Skeletal muscle tissue (tissue), 3 donors: ENCODE measurements at regions not wholly inside any gene's neighbourhood (a gene's known extent, or its start where the extent isn't known, plus 50 kb on each side); places are given as distances from the start of the nearest gene placed in this dataset.

Experiments used
- H3K27ac ChIP-seq: one replicate; pipeline ENCODE4 v1.7.0; 2013; ENCODE audit warnings: mild to moderate bottlenecking, low read depth, low read length, inconsistent platforms
- H3K27me3 ChIP-seq, 3 donors: one replicate each; pipeline ENCODE4 v1.7.0; 2013; ENCODE audit warnings: low read length in 3 of 3; ENCODE audit not compliant: control insufficient read depth in 3 of 3, insufficient read depth in 3 of 3
- H3K36me3 ChIP-seq, 3 donors: one replicate each; pipeline ENCODE4 v1.7.0; 2013; ENCODE audit warnings: low read length in 3 of 3; ENCODE audit not compliant: control insufficient read depth in 3 of 3, insufficient read depth in 3 of 3
- H3K4me1 ChIP-seq, 3 donors: one replicate each; pipeline ENCODE4 v1.7.0; 2013; ENCODE audit warnings: low read length in 3 of 3, mild to moderate bottlenecking in 3 of 3; ENCODE audit not compliant: control insufficient read depth in 3 of 3, insufficient read depth in 3 of 3
- H3K4me3 ChIP-seq, 3 donors: one replicate each; pipeline ENCODE4 v1.7.0; 2013; ENCODE audit warnings: low read length in 3 of 3
- H3K9ac ChIP-seq, 3 donors: one replicate each; pipeline ENCODE4 v1.7.0; 2013; ENCODE audit warnings: low read length in 3 of 3, mild to moderate bottlenecking in 3 of 3, moderate library complexity in 2 of 3, low read depth in 1 of 3
- H3K9me3 ChIP-seq, 3 donors: one replicate each; pipeline ENCODE4 v1.7.0; 2013; ENCODE audit warnings: low read length in 3 of 3; ENCODE audit not compliant: control insufficient read depth in 3 of 3
- donor health status: Osteomylitis.

DNA sequence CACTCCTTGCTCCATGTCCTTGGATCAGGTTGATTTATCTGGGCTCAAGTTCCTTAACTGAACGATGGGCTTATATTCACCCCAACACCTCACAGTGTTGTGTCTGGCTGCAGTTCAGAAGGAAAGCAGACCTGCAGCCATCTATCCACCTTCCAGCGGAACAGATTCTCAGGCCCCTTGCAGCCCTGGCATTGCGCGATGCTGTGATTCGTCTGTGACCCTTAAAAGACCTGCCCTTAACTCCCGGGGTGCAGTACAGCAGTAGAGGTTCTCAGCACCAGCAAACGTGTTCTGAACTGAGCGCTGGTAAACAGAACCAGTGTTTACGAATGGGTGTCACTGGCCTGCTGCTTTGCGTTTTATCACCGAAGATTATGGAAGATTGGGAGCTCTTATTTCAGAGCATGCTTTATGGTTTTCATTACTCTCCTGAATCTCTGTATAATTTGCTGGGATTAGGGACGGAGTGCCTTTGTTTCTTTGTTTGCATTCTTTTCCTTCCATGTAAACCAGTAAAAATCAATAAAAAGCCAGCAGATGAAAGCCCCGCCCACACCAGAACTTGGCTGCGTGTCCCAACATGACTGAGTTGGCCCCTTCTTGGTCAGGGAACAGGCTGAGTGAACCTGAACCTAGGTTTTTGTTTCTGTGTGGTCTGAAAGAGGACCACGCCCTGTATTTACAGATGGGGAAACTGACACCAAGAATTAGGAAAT lies 286.7 kb upstream of the CRY1 start:
- Histone ChIP-seq H3K9ac (no peak overlapping the region), H3K27me3 (no peaks in the 10 kb centered on the region), H3K9me3 (no peaks in the 10 kb centered on the region), H3K36me3 (no peaks in the 10 kb centered on the region), H3K4me3 (no peak overlapping the region), H3K4me1 (peaks cover 0 to 6% (median 0%) of the 10 kb centered on the region in 3 donors), H3K27ac (no peak overlapping the region)

DNA sequence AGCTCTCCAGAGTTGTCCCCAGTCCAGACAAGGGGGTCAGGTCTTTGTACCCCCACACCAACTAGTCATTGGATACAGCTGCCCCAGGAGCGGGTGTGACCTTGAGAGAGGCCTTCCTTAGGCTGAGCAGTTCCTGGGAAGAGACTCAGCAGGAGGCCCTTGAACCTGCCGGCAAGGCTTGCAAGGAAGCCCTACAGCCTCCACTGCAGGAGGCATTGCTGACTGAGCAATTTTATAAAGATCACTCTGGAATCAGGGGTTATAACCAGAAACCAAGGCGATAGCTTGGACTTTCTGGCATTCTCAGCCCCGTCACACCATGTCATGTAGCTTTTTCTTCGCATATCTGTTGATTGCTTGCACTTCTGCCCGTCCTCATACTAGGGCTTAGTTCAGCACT lies 291.3 kb upstream of the CRY1 start:
- H3K9ac ChIP-seq = no peak overlapping the region
- H3K4me1 ChIP-seq = peaks cover 0 to 6% (median 0%) of the 10 kb centered on the region in 3 donors
- no peak overlapping the region for H3K27ac ChIP-seq
- no peaks in the 10 kb centered on the region for H3K27me3 ChIP-seq
- H3K9me3 ChIP-seq = peaks cover 0 to 2% (median 0%) of the 10 kb centered on the region in 3 donors
- no peak overlapping the region for H3K4me3 ChIP-seq
- H3K36me3 ChIP-seq = no peaks in the 10 kb centered on the region

- Histone ChIP-seq H3K36me3 (no peaks in the 10 kb centered on the region), H3K9me3 (peaks cover 0 to 6% (median 0%) of the 10 kb centered on the region in 3 donors), H3K27me3 (no peaks in the 10 kb centered on the region), H3K4me1 (peaks cover 0 to under 1% (median 0%) of the 10 kb centered on the region in 3 donors), H3K27ac (no peak overlapping the region), H3K4me3 (no peak overlapping the region), H3K9ac (no peak overlapping the region)
These were observed 292.2 kb upstream of the CRY1 start for GRCh38 chr12:107385509-107385908.

DNA sequence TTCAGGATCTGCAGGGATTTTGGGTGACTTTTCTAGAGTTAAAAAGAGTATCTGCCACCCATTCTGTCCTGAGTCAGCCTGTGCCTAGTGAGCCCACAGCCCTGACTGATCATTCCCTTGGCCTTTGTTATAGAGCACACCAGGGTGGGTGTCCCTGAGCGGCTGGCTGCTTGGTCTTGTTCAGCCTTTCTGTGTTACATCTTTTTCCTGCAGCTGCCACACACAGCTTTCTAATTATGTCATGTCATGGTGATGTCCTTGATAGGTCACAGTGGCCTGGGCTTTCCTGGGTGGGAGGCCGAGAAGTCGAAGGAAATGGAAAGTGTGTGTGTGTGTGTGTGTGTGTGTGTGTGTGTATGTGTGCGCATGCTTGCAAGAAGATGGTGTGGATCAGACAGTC lies 293.2 kb upstream of the CRY1 start:
- Histone ChIP-seq H3K27me3 (no peaks in the 10 kb centered on the region), H3K4me3 (no peak overlapping the region), H3K4me1 (no peaks in the 10 kb centered on the region), H3K9me3 (peaks cover 0 to 6% (median 0%) of the 10 kb centered on the region in 3 donors), H3K27ac (no peak overlapping the region), H3K9ac (no peak overlapping the region), H3K36me3 (no peaks in the 10 kb centered on the region)

DNA sequence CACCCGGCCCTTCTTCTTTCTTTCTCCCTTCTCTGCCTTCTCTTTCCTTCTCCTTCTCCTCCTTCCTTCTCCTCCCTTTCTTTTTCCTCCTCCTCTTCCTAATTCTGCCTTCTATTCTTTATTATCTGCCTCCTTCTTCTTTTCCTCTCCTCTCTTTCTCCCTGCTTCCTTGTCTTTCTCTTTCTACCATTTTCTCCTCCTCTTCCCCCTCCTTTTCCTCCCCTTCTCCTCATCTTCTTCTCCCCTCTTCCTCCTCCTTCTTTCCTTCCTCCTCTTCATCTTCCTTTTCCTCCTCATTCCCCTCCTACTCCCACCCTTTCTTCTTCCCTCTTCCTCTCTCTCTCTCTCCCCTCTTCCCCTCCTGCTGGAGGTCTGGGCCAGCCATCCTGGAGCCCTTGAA lies 294.9 kb upstream of the CRY1 start:
- Histone ChIP-seq H3K4me1 (no peaks in the 10 kb centered on the region), H3K36me3 (no peaks in the 10 kb centered on the region), H3K9ac (no peak overlapping the region), H3K27me3 (no peaks in the 10 kb centered on the region), H3K27ac (no peak overlapping the region), H3K4me3 (no peak overlapping the region), H3K9me3 (peaks cover 0 to 6% (median 0%) of the 10 kb centered on the region in 3 donors)

DNA sequence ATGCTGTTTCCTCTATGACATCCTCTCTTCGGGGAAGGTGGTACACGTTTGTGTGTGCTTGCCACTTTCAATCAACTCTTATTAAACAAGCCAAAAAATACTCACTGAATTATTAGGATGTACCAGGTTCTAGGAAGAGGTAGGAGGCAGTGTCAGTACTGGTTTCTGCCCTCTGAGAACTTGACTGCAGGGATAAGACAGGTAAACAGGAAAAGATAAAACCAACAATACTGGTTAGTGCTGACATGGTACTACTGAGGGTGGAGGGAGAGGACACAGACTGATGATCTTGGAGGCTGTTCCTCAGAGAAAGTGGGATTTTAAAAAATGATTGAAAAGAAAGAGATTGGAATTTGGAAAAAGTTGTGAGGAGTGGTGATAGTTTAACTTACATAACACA lies 295.2 kb upstream of the PWP1 start:
- H3K4me1 ChIP-seq = no peaks in the 10 kb centered on the region
- H3K4me3 ChIP-seq = no peak overlapping the region
- no peak overlapping the region for H3K9ac ChIP-seq
- H3K36me3 ChIP-seq = no peaks in the 10 kb centered on the region
- H3K9me3 ChIP-seq = peaks cover 0 to 6% (median 0%) of the 10 kb centered on the region in 3 donors
- no peaks in the 10 kb centered on the region for H3K27me3 ChIP-seq
- no peak overlapping the region for H3K27ac ChIP-seq

DNA sequence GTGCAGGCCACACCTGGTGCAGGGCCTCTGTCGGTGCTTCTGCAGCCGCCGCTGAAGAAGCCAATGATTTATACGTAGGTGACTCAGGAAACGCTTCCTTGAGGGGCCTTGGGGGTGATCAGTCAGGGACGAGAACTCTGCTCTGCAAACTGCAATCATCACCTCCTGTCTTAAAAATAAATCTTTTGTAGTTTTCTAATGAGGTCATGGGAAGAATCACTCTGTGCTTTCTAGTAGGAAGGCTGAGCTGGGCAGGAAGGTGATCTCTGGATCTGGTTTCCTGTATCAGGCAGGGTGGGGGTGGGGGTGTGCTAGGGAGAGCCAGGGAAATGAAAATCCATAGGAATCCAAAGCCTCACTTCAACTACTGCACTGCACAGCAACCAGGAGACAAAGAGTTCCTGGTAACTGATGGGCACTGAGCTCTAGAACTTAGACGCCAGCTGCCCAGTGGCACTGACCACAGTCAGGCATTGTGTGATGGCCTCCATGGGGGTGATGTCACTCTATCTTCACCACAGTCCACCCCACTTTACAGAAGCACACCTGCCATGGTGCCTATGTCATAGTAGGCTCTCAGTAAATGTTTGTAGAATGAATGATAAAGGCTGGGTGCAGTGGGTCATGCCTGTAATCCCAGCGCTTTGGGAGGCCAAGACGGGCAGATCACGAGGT lies 292.4 kb upstream of the PWP1 start:
- Histone ChIP-seq H3K36me3 (no peaks in the 10 kb centered on the region), H3K9ac (no peak overlapping the region), H3K27me3 (no peaks in the 10 kb centered on the region), H3K27ac (no peak overlapping the region), H3K9me3 (peaks cover 0 to 6% (median 0%) of the 10 kb centered on the region in 3 donors), H3K4me3 (no peak overlapping the region), H3K4me1 (no peaks in the 10 kb centered on the region)

GRCh38 chr12:107394693-107395092 lies 290.9 kb upstream of the PWP1 start:
- Histone ChIP-seq H3K9ac (no peak overlapping the region), H3K27ac (no peak overlapping the region), H3K27me3 (no peaks in the 10 kb centered on the region), H3K36me3 (no peaks in the 10 kb centered on the region), H3K9me3 (peaks cover 0 to 3% (median 0%) of the 10 kb centered on the region in 3 donors), H3K4me1 (no peaks in the 10 kb centered on the region), H3K4me3 (no peak overlapping the region)

- no peaks in the 10 kb centered on the region for H3K9me3 ChIP-seq
- no peaks in the 10 kb centered on the region for H3K27me3 ChIP-seq
- no peak overlapping the region for H3K27ac ChIP-seq
- no peaks in the 10 kb centered on the region for H3K36me3 ChIP-seq
- H3K9ac ChIP-seq = no peak overlapping the region
- no peak overlapping the region for H3K4me3 ChIP-seq
- H3K4me1 ChIP-seq = no peaks in the 10 kb centered on the region
These were observed 289.8 kb upstream of the PWP1 start for GRCh38 chr12:107395817-107396216.

DNA sequence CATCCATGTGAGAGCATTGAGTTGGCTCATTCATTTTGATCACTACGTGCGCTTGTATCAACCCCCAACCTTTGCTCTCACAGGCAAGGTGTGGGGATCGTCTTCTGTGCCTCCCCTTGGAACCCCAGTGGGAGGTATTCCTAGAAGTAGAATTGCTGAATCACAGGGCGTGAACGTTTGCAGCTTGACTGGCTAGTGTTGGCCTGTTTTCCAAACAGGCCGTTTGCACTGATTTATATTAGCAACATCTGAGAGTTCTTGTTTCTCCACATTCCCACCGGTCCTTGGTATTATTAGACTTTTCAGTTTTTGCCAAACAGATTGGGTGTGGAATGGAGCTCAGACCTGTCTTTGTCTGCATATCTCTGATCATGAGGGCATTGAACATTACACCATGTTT lies 288.6 kb upstream of the PWP1 start:
- H3K27ac ChIP-seq = no peak overlapping the region
- H3K36me3 ChIP-seq = no peaks in the 10 kb centered on the region
- no peak overlapping the region for H3K4me3 ChIP-seq
- no peaks in the 10 kb centered on the region for H3K4me1 ChIP-seq
- no peaks in the 10 kb centered on the region for H3K27me3 ChIP-seq
- H3K9ac ChIP-seq = no peak overlapping the region
- no peaks in the 10 kb centered on the region for H3K9me3 ChIP-seq
